GM21717 (cell line): ENCODE measurements at regions not wholly inside any gene's neighbourhood (a gene's known extent, or its start where the extent isn't known, plus 50 kb on each side); places are given as distances from the start of the nearest gene placed in this dataset.

Experiments used
- ATAC-seq: cut with Tn5 transposase; IDR thresholded peaks from one replicate; pipeline ENCODE4 v1.9.1; 2021; ENCODE audit warnings: mild to moderate bottlenecking, moderate library complexity; ENCODE audit not compliant: unreplicated experiment

- no peak for ATAC-seq
Measured at GRCh38 chr11:79794057-79794456, 353.2 kb upstream of the TENM4 start.

- no peak for ATAC-seq
Measured at GRCh38 chr11:79786961-79787360, 346.1 kb upstream of the TENM4 start.

GRCh38 chr11:79783833-79784232 is 343.0 kb upstream of the TENM4 start:
- no peak for ATAC-seq

- no peak for ATAC-seq
Measured at GRCh38 chr11:79768343-79768742, 327.5 kb upstream of the TENM4 start.

GRCh38 chr11:79762279-79762921 is 321.6 kb upstream of the TENM4 start:
- ATAC-seq: no peak

- ATAC-seq: no peak
Measured at GRCh38 chr11:79758325-79758724, 317.5 kb upstream of the TENM4 start.

- no peak for ATAC-seq
Measured at GRCh38 chr11:79747406-79747805, 306.6 kb upstream of the TENM4 start.

- ATAC-seq: no peak
Measured at GRCh38 chr11:79744941-79745340, 304.1 kb upstream of the TENM4 start.

GRCh38 chr11:79742176-79742575 is 301.3 kb upstream of the TENM4 start:
- ATAC-seq: no peak

- no peak for ATAC-seq
Measured at GRCh38 chr11:79739591-79739990, 298.8 kb upstream of the TENM4 start.

GRCh38 chr11:79727221-79727620 is 286.4 kb upstream of the TENM4 start:
- ATAC-seq: no peak

- no peak for ATAC-seq
Measured at GRCh38 chr11:79720115-79720514, 279.3 kb upstream of the TENM4 start.

- ATAC-seq: no peak
Measured at GRCh38 chr11:79708319-79708932, 267.6 kb upstream of the TENM4 start.

GRCh38 chr11:79705648-79706047 is 264.8 kb upstream of the TENM4 start:
- no peak for ATAC-seq

GRCh38 chr11:79702303-79702702 is 261.5 kb upstream of the TENM4 start:
- ATAC-seq: no peak

- no peak for ATAC-seq
Measured at GRCh38 chr11:79699246-79699645, 258.4 kb upstream of the TENM4 start.

GRCh38 chr11:79697905-79698304 is 257.1 kb upstream of the TENM4 start:
- ATAC-seq: no peak

- ATAC-seq: no peak
Measured at GRCh38 chr11:79694368-79694767, 253.5 kb upstream of the TENM4 start.

GRCh38 chr11:79691445-79691844 is 250.6 kb upstream of the TENM4 start:
- ATAC-seq: no peak

GRCh38 chr11:79686703-79687419 is 246.0 kb upstream of the TENM4 start:
- ATAC-seq: no peak

GRCh38 chr11:79683930-79684329 is 243.1 kb upstream of the TENM4 start:
- no peak for ATAC-seq

GRCh38 chr11:79678780-79679452 is 238.1 kb upstream of the TENM4 start:
- ATAC-seq: no peak
